ENCODE measurements at regions not wholly inside any gene's neighbourhood (a gene's known extent, or its start where the extent isn't known, plus 50 kb on each side); places are given as distances from the start of the nearest gene placed in this dataset.

GRCh38 chr6:93823489-93823888, 404.1 kb upstream of the EPHA7 start:
- H3K4me2 ChIP-seq, result no peak overlapping the region
- no peaks in the 10 kb centered on the region for H3K9me2 ChIP-seq (replicated peaks; ENCODE audit: insufficient read depth)
- no peak overlapping the region for H3K4me3 ChIP-seq
- H3K36me3 ChIP-seq (replicated peaks; ENCODE audit: insufficient read depth, low read depth), result no peaks in the 10 kb centered on the region
- H3K4me1 ChIP-seq (ENCODE audit: insufficient read depth), result no peaks in the 10 kb centered on the region
- no peak overlapping the region for H2AFZ ChIP-seq
- H3K9me3 ChIP-seq (ENCODE audit: low read depth), result no peaks in the 10 kb centered on the region
- no peak for DNase-seq (ENCODE audit: low spot score)
- H3K27ac ChIP-seq, result no peak overlapping the region
- WGBS (ENCODE audit: low lambda C conversion rate, missing lambda C conversion rate), result 94% methylated on average over 4 of the region's 4 CpGs
- H3K79me2 ChIP-seq, result no peaks in the 10 kb centered on the region
- TF ChIP-seq EZH2phosphoT487 (IDR thresholded peaks at IDR 0.05; ENCODE audit: low read depth, severe bottlenecking, unreplicated experiment), result no peak
- TF ChIP-seq, protein P1, sequence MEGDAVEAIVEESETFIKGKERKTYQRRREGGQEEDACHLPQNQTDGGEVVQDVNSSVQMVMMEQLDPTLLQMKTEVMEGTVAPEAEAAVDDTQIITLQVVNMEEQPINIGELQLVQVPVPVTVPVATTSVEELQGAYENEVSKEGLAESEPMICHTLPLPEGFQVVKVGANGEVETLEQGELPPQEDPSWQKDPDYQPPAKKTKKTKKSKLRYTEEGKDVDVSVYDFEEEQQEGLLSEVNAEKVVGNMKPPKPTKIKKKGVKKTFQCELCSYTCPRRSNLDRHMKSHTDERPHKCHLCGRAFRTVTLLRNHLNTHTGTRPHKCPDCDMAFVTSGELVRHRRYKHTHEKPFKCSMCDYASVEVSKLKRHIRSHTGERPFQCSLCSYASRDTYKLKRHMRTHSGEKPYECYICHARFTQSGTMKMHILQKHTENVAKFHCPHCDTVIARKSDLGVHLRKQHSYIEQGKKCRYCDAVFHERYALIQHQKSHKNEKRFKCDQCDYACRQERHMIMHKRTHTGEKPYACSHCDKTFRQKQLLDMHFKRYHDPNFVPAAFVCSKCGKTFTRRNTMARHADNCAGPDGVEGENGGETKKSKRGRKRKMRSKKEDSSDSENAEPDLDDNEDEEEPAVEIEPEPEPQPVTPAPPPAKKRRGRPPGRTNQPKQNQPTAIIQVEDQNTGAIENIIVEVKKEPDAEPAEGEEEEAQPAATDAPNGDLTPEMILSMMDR (IDR thresholded peaks at IDR 0.05; ENCODE audit: poor library complexity), result no peak
- no peak for TF ChIP-seq EZH2 (IDR thresholded peaks at IDR 0.05; ENCODE audit: borderline replicate concordance)
- no peaks in the 10 kb centered on the region for H4K20me1 ChIP-seq (ENCODE audit: insufficient read depth, poor library complexity, severe bottlenecking)
- no peaks in the 10 kb centered on the region for H3K27me3 ChIP-seq

DNA sequence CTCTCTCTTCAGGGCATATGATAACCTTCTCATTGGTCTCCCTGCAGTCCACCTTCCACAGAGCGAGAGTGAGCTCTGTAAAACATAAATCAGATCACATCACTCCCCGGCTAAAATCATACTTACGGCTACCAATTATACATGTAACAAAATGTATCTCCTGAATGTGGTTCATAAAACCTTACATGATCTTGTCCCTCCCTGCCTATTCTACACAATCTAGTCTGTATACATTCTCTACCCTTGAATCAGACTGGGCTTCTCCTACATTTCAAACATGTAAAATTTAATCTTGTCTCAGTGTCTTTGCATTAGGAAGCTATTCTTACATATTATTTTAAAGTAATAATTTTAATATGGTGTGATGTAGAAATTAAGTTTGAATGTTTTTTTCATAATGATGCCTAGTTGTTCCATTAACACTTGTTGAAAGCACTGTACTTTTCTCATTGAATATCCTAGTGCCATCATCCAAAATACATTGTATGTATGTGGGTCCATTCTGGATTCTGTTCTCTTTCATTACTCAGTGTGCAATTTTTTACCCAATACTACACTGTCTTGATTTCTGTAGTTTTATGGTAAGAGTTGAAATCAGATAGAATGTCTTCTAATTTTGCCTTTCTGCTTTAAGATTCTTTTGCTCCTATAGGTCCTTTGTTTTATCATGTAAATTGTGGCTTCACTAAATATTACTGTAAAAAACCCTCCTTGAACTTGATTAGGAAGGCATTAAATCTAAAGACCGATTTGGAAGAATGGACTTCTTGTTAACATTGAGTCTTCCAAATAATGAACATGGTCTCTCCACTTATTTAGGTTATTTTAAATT, 403.3 kb upstream of the EPHA7 start:
- no peak overlapping the region for H3K4me2 ChIP-seq
- WGBS (ENCODE audit: low lambda C conversion rate, missing lambda C conversion rate), result 97% methylated on average over 4 of the region's 4 CpGs
- no peak overlapping the region for H3K27ac ChIP-seq
- H3K79me2 ChIP-seq, result no peaks in the 10 kb centered on the region
- TF ChIP-seq, protein P1 (IDR thresholded peaks at IDR 0.05; ENCODE audit: poor library complexity), result no peak
- TF ChIP-seq EZH2phosphoT487 (IDR thresholded peaks at IDR 0.05; ENCODE audit: low read depth, severe bottlenecking, unreplicated experiment), result no peak
- no peak for TF ChIP-seq EZH2 (IDR thresholded peaks at IDR 0.05; ENCODE audit: borderline replicate concordance)
- no peak overlapping the region for H3K4me3 ChIP-seq
- DNase-seq (ENCODE audit: low spot score), result no peak
- no peaks in the 10 kb centered on the region for H3K27me3 ChIP-seq
- H4K20me1 ChIP-seq (ENCODE audit: insufficient read depth, poor library complexity, severe bottlenecking), result no peaks in the 10 kb centered on the region
- no peaks in the 10 kb centered on the region for H3K4me1 ChIP-seq (ENCODE audit: insufficient read depth)
- no peaks in the 10 kb centered on the region for H3K36me3 ChIP-seq (replicated peaks; ENCODE audit: insufficient read depth, low read depth)
- H3K9me3 ChIP-seq (ENCODE audit: low read depth), result no peaks in the 10 kb centered on the region
- H2AFZ ChIP-seq, result no peak overlapping the region
- no peaks in the 10 kb centered on the region for H3K9me2 ChIP-seq (replicated peaks; ENCODE audit: insufficient read depth)

- TF ChIP-seq EZH2 (IDR thresholded peaks at IDR 0.05; ENCODE audit: borderline replicate concordance), result no peak
- TF ChIP-seq, protein P1 (IDR thresholded peaks at IDR 0.05; ENCODE audit: poor library complexity), result no peak
- TF ChIP-seq EZH2phosphoT487 (IDR thresholded peaks at IDR 0.05; ENCODE audit: low read depth, severe bottlenecking, unreplicated experiment), result no peak
- DNase-seq (ENCODE audit: low spot score), result no peak
- Histone ChIP-seq H3K4me3 (no peak overlapping the region), H3K9me2 (replicated peaks; ENCODE audit: insufficient read depth) (no peaks in the 10 kb centered on the region), H2AFZ (no peak overlapping the region), H3K79me2 (no peaks in the 10 kb centered on the region), H4K20me1 (ENCODE audit: insufficient read depth, poor library complexity, severe bottlenecking) (no peaks in the 10 kb centered on the region), H3K9me3 (ENCODE audit: low read depth) (no peaks in the 10 kb centered on the region), H3K36me3 (replicated peaks; ENCODE audit: insufficient read depth, low read depth) (no peaks in the 10 kb centered on the region), H3K4me1 (ENCODE audit: insufficient read depth) (no peaks in the 10 kb centered on the region), H3K27ac (no peak overlapping the region), H3K27me3 (no peaks in the 10 kb centered on the region), H3K4me2 (no peak overlapping the region)
These were observed 402.6 kb upstream of the EPHA7 start for GRCh38 chr6:93821953-93822352.
